D721Med (cell line): ENCODE measurements at regions not wholly inside any gene's neighbourhood (a gene's known extent, or its start where the extent isn't known, plus 50 kb on each side); places are given as distances from the start of the nearest gene placed in this dataset.

ENCODE experiments used
- DNase-seq: peaks from one replicate; pipeline ENCODE4 v3.0.0; 2011; ENCODE audit warnings: low spot score; ENCODE audit not compliant: insufficient read length
- FAIRE-seq: peaks from 2 replicates; lab custom pipeline; 2011; peaks lifted over from hg19 to GRCh38; lab: Jason Lieb, UNC
- TF ChIP-seq, protein P1 (sequence below): IDR thresholded peaks from 2 replicates; pipeline ENCODE4 v1.5.1; 2012; ENCODE audit warnings: mild to moderate bottlenecking, control low read depth; ENCODE audit not compliant: insufficient read depth; ENCODE audit errors: missing control alignments

DNA sequence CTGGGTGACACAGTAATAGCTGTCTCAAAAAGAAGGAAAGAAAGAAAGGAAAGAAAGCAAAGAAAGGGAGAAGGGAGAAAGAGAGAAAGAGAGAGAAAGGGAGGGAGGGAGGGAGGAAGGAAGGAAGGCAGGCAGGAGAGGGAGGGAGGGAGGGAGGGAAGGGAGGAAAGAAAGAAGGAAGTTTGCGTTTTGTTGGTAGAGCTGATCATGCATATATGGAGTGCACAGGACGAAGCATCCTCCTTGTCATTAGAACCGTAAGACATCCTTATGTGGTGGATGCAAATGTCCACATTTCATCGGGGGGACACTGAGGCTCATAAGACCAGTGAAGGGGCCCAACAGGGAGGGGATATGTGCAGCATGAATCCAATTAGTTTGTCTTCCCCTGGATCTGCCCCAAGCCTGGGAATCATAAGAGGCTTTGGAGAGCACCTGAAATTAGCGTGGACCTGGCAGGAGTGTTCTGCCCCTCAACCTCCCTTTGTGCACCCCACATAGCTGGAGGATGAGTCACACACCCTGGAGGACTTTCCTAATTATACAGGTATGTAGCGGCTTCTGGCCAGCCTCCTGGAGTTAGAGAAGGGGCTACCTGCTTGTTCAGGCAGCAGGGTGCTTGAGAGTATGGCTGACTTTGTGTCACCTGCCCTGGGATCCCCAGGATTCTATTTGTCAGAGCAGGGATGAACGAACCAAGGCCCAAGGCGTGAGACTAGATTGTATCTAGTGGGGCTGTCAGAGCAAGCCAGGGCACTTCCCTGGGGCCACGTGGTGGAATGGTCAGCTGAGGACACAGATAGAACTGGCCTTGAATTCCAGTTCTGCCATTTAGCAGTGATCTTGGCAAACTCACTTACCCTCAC, 119.7 kb upstream of the CD82 start:
- no peak for FAIRE-seq

DNA sequence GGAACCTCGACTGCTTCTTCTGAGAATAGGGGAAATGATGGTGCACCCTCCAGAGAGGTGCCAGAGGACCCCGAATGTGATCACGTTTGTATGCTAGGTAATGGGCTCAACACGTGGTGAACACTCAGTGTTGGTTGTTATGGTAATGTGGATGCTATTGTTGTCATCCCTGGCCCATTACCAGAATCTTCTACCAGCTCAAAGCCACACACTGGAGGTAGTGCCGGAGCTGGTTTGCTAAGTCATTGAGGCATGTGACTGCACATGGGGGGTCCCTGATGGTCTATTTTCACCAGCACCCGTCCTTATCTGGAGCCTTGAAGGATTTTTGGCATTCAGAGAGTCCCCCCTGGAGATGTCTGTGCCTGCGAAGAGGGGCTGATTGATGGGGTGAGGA, 119.1 kb upstream of the CD82 start:
- no peak for FAIRE-seq
- DNase-seq: no peak
- TF ChIP-seq, protein P1, sequence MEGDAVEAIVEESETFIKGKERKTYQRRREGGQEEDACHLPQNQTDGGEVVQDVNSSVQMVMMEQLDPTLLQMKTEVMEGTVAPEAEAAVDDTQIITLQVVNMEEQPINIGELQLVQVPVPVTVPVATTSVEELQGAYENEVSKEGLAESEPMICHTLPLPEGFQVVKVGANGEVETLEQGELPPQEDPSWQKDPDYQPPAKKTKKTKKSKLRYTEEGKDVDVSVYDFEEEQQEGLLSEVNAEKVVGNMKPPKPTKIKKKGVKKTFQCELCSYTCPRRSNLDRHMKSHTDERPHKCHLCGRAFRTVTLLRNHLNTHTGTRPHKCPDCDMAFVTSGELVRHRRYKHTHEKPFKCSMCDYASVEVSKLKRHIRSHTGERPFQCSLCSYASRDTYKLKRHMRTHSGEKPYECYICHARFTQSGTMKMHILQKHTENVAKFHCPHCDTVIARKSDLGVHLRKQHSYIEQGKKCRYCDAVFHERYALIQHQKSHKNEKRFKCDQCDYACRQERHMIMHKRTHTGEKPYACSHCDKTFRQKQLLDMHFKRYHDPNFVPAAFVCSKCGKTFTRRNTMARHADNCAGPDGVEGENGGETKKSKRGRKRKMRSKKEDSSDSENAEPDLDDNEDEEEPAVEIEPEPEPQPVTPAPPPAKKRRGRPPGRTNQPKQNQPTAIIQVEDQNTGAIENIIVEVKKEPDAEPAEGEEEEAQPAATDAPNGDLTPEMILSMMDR: no peak

More for the DNA sequence above, 119.7 kb upstream of the CD82 start:
- DNase-seq: no peak
- TF ChIP-seq, protein P1: no peak

DNA sequence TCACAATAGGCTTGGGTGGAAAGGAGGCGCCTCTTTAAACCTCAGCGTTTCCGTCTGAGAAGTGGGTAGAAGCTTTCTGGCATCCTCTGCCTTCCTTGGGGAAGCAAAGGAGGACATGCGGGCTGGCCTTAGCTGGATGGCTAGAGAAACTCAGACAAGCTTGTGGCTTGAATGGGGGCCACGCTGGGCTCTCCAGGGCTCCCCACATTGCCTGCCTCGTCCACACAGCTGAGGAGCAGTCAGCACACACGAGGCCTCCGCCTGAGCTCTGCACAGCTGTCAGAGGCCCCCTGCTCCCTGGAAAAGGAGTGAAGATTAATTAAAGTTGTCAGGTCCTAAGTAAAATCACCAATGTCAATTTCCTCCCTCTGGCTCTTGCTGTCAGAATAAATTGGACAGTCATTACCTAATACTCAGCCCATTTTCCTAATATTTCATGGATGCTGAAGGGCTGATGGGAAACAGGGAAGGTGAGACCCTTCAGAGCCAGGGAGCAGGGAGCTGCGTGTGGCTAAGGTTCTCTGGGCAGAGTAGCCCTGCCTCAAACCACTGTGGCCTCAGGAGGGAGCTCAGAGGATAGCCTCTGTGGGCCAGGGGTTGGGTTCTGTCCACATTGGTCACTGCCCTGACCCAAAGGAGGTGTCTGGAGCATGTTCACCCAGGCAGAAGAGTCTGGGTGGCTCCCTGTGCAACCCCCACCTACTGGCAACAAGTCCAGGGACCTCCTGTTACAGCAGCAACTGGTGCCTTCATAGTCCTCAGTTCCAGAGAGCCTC, 118.3 kb upstream of the CD82 start:
- DNase-seq (no peak), FAIRE-seq (no peak)
- TF ChIP-seq, protein P1: no peak

DNA sequence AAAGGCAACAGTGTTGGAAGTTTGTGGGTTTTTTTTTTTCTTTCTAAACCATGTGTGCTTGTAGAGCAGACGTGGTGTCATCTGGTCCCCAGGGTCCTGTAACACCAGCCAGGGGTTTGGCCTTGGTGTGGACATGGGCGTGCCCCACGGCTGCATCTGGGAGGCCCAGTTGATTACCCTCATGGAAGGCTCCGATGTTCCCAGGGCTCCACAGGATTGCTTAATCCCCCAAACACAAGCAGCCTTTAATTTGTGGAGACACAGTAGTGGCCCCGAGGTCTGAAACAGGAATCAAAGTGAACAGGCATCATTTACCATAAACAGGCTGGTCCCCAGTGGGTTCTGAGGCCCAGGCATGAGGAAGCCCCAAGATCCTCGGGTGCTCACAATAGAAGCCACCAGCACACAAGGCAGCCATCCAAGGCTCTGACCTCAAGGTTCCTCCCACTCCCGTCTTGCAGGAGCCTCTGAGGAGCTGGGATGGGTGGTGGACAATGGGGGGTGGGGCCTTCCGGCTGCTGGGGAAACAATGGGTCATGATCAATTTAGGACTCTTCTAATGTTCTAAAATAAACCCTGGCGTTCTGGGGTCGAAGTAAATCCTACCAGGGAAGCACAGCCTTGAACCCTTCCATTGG, 115.0 kb upstream of the CD82 start:
- DNase-seq (no peak), FAIRE-seq (no peak)
- TF ChIP-seq, protein P1: no peak

DNA sequence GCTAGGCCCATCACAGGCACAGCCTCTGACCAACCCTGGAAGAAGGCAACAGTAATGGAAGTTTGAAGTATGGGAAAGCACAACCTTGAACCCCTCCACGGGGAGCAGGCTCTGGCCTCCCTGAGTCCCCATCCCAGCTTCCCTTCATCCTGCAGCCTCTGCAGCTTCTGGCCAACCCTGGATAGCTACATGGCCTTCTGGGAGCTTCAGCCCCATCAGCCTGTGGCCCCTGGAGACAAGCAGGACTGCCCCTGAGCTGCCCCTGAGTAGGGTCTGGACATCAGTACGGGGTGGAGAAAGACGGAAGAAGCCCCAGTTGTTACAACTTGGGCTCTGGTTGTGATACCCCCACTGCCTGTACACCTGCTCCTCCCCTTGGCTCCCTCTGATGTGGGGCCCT, 113.8 kb upstream of the CD82 start:
- TF ChIP-seq, protein P1: no peak
- FAIRE-seq: no peak
- DNase-seq: no peak

DNA sequence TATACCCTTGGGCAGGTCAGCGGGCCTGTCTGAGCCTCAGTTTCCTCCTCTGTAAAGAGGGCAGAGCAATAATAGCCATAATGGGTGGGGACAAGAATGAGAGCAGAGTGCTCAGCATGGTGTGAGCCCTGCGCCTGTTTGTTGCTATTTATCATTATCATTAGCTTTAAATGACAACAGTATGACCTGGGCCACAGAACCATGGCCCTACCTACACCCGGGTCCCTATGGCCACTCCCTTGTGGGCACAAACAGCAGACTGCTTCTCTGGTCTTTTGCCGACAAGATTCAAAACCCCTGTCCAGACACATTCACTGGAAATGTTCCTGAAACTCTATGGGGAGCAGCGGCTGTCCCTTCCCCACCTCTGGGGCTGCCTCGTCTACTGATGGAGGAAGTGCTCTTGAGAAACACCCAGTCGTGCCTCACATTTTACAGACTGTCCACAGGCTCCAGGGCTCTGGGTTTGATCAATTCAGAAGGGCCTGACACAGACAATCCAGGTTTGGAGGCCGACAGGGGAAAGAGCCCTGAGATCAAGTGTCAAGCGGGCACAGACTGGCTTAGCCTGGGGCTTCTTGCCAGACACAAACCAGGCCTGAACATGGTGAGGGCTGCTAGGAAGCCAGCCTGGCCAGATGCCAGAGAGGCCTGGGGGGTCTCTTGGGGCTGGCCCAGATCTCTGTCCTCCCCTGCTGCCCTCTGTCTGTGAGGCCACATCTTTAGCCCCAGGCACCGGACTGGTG, 112.5 kb upstream of the CD82 start:
- TF ChIP-seq, protein P1: no peak
- FAIRE-seq: no peak
- DNase-seq: no peak
